GM12878 (cell line): ENCODE measurements at regions not wholly inside any gene's neighbourhood (a gene's known extent, or its start where the extent isn't known, plus 50 kb on each side); places are given as distances from the start of the nearest gene placed in this dataset.

Experiments
- CEBPB ChIP-seq, 2 experiments: fragments of 150-350 bp in 1 of 2; IDR thresholded peaks; 2 replicates each; pipeline ENCODE4 v1.6.1; 2012 to 2014; ENCODE audit warnings: low read depth in 2 of 2, low read length in 2 of 2, borderline replicate concordance in 1 of 2, inconsistent platforms in 1 of 2
- CHD2 ChIP-seq: IDR thresholded peaks from 2 replicates; pipeline ENCODE4 v1.6.1; 2011; ENCODE audit warnings: low read depth, low read length, improper control_type of control experiment, borderline replicate concordance
- EZH2 ChIP-seq: IDR thresholded peaks from 2 replicates; pipeline ENCODE4 v1.6.1; 2012; ENCODE audit warnings: low read depth, mild to moderate bottlenecking, control low read depth, inconsistent platforms, low read length, borderline replicate concordance; ENCODE audit not compliant: control insufficient read depth
- HDAC2 ChIP-seq: fragments of 200-600 bp; sonication (generic); IDR thresholded peaks from 2 replicates; pipeline ENCODE4 v1.6.1; 2017
- HDGF ChIP-seq: fragments of 450-650 bp; IDR thresholded peaks from 2 replicates; pipeline ENCODE4 v1.6.1; 2016; ENCODE audit warnings: antibody characterized with exemption
- NFYA ChIP-seq: IDR thresholded peaks from 2 replicates; pipeline ENCODE4 v1.6.1; 2011; ENCODE audit warnings: low read depth, mild to moderate bottlenecking, low read length, improper control_type of control experiment, borderline replicate concordance
- PML ChIP-seq: IDR thresholded peaks from 2 replicates; pipeline ENCODE4 v1.6.1; 2012; ENCODE audit warnings: low read length, inconsistent platforms
- POLR2A ChIP-seq: IDR thresholded peaks from 2 replicates; pipeline ENCODE4 v1.6.1; 2011; ENCODE audit warnings: low read depth, mild to moderate bottlenecking, low read length
- POLR2AphosphoS5 ChIP-seq: IDR thresholded peaks from 2 replicates; pipeline ENCODE4 v1.6.1; 2011; ENCODE audit warnings: mild to moderate bottlenecking, low read length, inconsistent platforms
- SIX5 ChIP-seq: IDR thresholded peaks from 2 replicates; pipeline ENCODE4 v1.6.1; 2011; ENCODE audit warnings: mild to moderate bottlenecking, low read depth, low read length, moderate library complexity; ENCODE audit not compliant: severe bottlenecking
- TF ChIP-seq, protein P1 (sequence below), 3 experiments: IDR thresholded peaks in 2 of 3; conservative IDR thresholded peaks in 1 of 3; 2 replicates each; pipeline ENCODE4 v1.5.1; 2011; ENCODE audit warnings: low read depth in 3 of 3, low read length in 3 of 3, mild to moderate bottlenecking in 3 of 3, control low read depth in 2 of 3, moderate library complexity in 2 of 3, inconsistent platforms in 1 of 3, mixed read lengths in 1 of 3; ENCODE audit not compliant: control insufficient read depth in 2 of 3, insufficient read depth in 1 of 3; ENCODE audit errors: extremely low read depth in 1 of 3
- TF ChIP-seq, protein P2 (sequence below): fragments of 450-650 bp; IDR thresholded peaks from 2 replicates; pipeline ENCODE4 v1.6.1; 2016; ENCODE audit warnings: mild to moderate bottlenecking

DNA sequence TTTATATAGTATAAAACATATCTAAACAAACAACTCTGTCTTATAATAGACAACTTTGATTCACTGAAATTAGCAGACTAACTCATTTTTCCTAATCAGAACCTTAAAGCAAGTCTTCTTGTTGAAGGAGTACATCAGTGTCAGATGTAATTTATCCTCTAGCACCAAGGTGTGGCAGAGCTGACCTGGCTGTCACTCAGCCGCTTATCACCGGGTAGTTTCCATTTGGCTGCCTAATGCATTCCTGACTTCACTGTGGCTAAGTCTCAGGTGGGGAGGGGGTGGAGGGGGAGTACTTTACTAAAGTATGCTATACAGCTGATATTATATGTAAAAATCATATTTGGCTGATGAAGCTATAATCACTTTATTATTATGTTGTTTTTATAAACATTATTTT is 339.9 kb upstream of the RGS6 start:
- no peak for TF ChIP-seq CHD2
- TF ChIP-seq HDAC2, result no peak
- no peak for TF ChIP-seq HDGF
- TF ChIP-seq, protein P1, sequence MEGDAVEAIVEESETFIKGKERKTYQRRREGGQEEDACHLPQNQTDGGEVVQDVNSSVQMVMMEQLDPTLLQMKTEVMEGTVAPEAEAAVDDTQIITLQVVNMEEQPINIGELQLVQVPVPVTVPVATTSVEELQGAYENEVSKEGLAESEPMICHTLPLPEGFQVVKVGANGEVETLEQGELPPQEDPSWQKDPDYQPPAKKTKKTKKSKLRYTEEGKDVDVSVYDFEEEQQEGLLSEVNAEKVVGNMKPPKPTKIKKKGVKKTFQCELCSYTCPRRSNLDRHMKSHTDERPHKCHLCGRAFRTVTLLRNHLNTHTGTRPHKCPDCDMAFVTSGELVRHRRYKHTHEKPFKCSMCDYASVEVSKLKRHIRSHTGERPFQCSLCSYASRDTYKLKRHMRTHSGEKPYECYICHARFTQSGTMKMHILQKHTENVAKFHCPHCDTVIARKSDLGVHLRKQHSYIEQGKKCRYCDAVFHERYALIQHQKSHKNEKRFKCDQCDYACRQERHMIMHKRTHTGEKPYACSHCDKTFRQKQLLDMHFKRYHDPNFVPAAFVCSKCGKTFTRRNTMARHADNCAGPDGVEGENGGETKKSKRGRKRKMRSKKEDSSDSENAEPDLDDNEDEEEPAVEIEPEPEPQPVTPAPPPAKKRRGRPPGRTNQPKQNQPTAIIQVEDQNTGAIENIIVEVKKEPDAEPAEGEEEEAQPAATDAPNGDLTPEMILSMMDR (IDR thresholded peaks at IDR 0.05 in 2 of 3, conservative IDR thresholded peaks at IDR 0.05 in 1 of 3; ENCODE audit: control insufficient read depth in 2 of 3, extremely low read depth in 1 of 3, insufficient read depth in 1 of 3, low read depth in 3 of 3, low read length in 3 of 3), result no peak; a peak in 1 of 6 replicates
- TF ChIP-seq EZH2, result no peak
- TF ChIP-seq, protein P2, sequence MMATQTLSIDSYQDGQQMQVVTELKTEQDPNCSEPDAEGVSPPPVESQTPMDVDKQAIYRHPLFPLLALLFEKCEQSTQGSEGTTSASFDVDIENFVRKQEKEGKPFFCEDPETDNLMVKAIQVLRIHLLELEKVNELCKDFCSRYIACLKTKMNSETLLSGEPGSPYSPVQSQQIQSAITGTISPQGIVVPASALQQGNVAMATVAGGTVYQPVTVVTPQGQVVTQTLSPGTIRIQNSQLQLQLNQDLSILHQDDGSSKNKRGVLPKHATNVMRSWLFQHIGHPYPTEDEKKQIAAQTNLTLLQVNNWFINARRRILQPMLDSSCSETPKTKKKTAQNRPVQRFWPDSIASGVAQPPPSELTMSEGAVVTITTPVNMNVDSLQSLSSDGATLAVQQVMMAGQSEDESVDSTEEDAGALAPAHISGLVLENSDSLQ, result peak; percentile 93
- no peak for TF ChIP-seq NFYA
- no peak for TF ChIP-seq POLR2A
- TF ChIP-seq PML, result no peak
- no peak for TF ChIP-seq POLR2AphosphoS5
- no peak for TF ChIP-seq SIX5
- TF ChIP-seq CEBPB (IDR thresholded peaks at IDR 0.05; ENCODE audit: borderline replicate concordance in 1 of 2, low read depth in 2 of 2, low read length in 2 of 2), result no peak
